IPS-NIHi7 (cell line): ENCODE measurements at regions not wholly inside any gene's neighbourhood (a gene's known extent, or its start where the extent isn't known, plus 50 kb on each side); places are given as distances from the start of the nearest gene placed in this dataset.

ENCODE experiments used
- DNase-seq: peaks from one replicate; pipeline ENCODE4 v3.0.0; 2012; ENCODE audit warnings: mixed read lengths; ENCODE audit errors: extremely low spot score

- DNase-seq: no peak
Observed at GRCh38 chr11:108994887-108995286, 330.0 kb downstream of the DDX10 start.

- no peak for DNase-seq
Observed at GRCh38 chr11:108997826-108998225, 333.0 kb downstream of the DDX10 start.

DNA sequence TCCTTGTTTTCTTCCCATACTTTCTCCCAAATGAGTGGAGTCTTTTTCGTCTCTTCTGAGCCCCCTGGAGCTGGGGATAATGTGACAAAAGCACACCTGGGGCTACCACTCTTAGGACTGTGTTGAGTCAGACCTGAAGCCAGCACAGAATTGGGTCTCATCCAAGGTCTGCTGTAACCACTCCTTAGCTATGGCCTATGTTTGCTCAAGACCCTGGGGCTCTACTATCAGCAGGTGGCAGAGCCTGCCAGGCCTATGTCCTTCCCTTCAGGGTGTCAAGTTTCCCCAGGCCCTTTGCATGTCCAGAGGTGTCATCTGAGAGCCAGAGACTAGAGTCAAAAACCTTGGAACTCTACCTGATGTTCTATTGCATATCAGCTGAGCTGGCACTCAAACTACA is 335.7 kb downstream of the DDX10 start:
- DNase-seq: no peak

DNA sequence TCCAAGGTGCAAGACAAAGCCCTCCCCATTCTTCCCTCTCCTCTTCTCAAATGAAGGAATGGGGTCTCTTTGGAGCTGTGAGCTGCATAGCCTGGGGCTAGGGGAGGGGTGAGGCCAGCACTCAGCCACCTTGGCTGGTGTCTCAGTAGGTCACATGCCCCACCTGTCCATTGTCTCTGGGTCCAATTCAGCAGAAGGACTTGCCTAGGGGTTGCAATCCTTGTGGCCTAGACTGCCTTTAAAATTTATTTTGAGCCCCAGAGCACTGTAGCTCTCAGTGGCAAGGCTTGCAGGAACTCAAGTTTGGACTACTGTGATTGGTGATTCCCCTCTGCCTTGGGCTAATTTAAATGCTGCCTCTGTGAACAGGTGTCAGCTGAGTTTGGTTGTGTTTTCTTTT is 336.7 kb downstream of the DDX10 start:
- no peak for DNase-seq

DNA sequence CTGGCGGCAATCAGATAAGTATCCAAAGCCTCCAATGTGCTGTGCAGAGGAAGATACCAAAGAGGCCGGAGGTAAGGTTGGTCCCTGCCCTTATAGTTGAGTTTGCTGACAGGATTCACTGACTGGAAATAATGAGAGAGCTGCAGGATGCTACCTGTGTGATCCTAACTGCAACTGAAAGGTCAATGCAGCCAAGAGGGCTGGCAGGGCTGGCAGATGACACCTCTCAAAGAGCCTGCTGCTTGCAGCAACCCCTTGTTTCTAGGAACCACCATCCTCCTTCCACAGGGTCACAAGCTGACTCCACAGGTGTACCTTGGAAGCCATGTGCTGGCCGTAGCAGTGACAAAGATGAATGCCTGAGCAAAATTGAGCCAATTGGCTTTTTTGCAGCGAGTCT is 348.1 kb downstream of the DDX10 start:
- DNase-seq: no peak

DNA sequence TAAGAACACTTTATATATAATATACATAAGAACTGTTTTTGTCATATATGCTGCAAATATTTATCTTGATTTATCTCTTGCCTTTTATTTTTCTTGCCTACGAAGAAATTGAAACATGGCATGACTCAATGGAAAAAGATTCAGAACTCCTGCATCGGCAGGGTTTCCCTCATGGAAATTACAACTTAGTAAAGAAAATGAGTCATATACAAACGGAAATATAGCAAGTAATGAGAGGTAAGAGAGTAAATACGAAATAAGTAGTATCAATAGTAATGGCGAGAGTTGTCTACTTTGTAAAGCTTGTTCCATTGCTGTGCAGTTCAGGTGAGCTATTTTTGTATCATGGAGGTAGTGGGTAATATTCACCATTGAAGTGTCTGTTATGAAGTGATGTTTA is 350.4 kb downstream of the DDX10 start:
- no peak for DNase-seq

GRCh38 chr11:109016724-109017123 is 351.9 kb downstream of the DDX10 start:
- no peak for DNase-seq

DNA sequence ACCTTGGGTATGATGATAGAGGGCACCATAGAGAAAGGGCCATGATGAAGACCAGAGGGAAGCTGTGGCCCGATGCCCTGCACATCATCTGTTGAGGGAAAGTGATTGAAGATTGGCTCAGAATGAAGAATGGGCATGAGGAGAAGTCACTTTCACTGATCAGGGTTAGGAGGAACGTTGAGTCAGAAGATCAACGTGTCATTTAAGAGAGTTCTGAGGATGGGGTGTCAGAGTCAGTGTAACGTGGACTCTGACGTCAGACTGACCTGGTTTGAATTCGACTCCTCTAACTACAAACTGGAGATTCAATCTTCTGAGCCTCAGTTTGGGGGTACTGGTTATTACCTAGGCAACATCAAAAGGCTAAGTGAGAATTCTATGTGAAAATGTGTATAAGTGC is 352.6 kb downstream of the DDX10 start:
- DNase-seq: no peak

GRCh38 chr11:109018639-109019038 is 353.8 kb downstream of the DDX10 start:
- DNase-seq: no peak

DNA sequence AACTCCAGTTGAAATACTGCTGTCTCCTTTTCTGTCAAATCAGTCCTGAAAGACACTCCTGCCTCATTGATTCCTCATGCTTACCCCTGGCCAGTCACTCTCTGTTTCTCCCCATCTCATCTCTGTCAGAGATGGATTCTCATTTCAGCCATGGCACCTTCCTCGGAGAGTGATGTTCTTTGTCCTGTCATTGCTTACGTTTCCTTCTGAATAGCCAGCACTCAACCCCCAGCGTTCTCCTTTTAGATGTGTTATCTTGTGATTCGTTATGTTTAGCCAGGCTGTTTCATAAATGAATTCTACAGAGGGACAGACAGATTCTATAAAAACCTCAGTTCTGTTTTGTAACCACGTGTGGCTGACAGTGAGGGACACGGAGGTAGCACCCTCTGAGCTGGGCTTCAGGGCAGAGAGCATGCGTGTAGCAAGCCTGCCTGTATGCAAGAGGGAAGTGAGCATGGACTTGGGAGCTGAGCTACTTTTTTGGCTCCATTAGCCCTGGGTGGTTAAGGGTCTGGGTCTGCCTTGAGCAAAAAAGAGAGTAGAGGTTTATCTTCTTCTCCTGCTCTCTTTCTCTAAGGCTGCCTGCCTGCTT is 354.6 kb downstream of the DDX10 start:
- DNase-seq: no peak

- no peak for DNase-seq
Observed at GRCh38 chr11:109023036-109023435, 358.2 kb downstream of the DDX10 start.

- no peak for DNase-seq
Observed at GRCh38 chr11:109026891-109027489, 362.1 kb downstream of the DDX10 start.

- DNase-seq: no peak
Observed at GRCh38 chr11:109027851-109028250, 363.0 kb downstream of the DDX10 start.

GRCh38 chr11:109029927-109030326 is 365.1 kb downstream of the DDX10 start:
- DNase-seq: no peak

- no peak for DNase-seq
Observed at GRCh38 chr11:109033627-109034338, 368.9 kb downstream of the DDX10 start.

- DNase-seq: no peak
Observed at GRCh38 chr11:109034339-109034696, 369.4 kb downstream of the DDX10 start.

DNA sequence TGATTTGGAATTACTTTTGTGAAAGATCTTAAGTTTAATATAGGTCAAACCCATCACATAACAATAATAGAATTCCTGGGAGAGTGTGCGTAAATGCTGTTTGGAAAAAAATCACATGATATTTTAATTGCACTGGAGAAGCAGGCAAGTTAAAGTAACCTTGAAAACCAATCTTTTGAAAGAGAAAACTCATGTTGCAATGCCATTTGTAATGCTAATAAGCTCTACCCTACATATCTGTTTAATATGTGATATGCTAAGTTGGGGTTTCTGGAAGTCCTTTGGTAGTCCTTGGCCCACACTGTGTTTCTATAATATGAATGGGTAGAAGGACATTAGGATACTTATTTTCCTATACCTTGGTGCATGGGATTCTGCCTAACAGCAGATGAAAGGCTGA is 370.4 kb downstream of the DDX10 start:
- no peak for DNase-seq

- no peak for DNase-seq
Observed at GRCh38 chr11:109036011-109036410, 371.1 kb downstream of the DDX10 start.

DNA sequence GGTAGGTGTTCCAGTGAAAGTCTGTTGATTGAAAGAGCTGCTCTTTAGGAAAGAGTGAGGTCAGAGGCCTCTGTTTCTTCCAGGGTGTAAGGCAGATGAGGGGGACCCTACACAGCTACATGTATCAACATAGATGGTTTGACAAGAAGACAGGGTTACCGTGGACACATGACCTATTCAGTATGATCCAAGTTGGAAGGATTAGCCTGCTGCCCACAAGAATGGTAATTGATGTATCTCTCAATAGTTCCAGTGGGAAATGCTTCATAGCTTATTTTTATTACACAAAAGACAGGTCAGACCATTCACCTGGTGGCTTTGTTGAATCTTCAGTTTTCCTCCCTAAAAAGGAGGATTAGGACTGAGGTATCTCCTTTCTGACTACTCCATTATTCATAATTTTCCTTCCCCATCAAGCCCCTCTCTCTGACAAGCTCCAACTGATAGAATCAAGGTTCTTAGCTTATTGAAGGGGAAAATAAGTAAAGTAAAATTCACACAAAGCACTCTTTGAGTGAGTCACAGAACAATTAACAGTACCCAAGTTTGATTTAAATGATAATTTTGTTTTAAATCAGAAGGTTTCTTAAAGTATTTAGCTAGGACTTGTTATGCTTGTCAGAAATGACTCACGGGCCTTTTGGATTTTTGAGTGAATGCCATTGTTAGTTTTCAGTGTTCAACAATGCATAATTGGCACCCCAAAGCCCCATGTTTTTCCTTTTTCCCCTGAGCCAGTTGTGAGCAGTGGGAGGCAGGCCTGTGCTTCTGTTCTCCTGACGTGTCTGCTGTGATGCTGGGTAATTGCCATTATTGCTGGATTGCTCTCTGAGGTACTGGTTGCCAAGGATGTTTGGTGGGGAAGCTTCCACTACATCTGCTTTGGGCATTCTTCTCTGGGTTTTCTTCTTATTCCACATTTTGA is 373.2 kb downstream of the DDX10 start:
- DNase-seq: no peak

DNA sequence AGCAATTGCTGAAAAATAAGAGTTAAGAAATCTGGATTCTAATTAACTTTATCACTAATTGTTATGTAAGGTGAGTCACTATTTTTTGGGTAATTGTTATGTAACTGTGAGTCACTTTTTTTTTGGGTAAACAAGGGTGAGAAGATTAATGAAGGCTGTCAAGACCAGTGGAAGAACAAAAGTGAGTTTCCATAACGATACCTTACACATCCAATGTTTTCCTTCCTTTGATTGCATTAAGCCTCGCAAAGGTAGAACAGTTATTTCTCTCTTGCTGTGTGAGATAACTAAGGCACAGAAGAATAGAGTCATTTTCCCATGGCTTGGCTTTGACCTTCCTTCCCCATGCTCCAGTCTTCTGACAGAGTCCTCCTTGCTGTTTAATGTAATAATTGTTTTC is 374.7 kb downstream of the DDX10 start:
- DNase-seq: no peak

DNA sequence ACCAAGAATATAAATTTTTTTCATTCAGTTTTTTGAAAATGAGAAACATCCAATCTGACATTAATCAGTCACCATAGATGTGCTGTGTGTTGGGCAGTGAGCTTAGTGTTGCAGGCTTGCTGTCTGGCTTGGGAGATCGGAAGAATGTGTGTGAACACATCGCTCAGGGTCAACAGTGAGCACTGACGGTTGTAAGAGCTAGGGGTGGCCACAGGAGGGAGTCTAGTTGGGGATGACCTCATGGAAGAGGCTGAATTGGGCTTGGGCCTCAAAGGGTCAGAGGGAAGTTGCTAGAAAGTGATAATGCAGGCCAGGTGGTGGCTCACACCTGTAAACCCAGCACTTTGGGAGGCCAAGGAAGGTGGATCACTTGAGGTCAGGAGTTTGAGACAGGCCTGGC is 375.4 kb downstream of the DDX10 start:
- peak; percentile 65 for DNase-seq

GRCh38 chr11:109041876-109042275 is 377.0 kb downstream of the DDX10 start:
- DNase-seq: no peak
